HL-60 (cell line): ENCODE measurements at regions not wholly inside any gene's neighbourhood (a gene's known extent, or its start where the extent isn't known, plus 50 kb on each side); places are given as distances from the start of the nearest gene placed in this dataset.

Source experiments
- POLR2AphosphoS5 ChIP-seq: IDR thresholded peaks from 2 replicates; pipeline ENCODE4 v1.6.1; 2012; ENCODE audit warnings: low read depth
- TF ChIP-seq, protein P1 (sequence below): IDR thresholded peaks from one replicate; pipeline ENCODE4 v1.5.1; 2011; ENCODE audit warnings: low read length, control low read depth, inconsistent platforms; ENCODE audit not compliant: insufficient read depth

DNA sequence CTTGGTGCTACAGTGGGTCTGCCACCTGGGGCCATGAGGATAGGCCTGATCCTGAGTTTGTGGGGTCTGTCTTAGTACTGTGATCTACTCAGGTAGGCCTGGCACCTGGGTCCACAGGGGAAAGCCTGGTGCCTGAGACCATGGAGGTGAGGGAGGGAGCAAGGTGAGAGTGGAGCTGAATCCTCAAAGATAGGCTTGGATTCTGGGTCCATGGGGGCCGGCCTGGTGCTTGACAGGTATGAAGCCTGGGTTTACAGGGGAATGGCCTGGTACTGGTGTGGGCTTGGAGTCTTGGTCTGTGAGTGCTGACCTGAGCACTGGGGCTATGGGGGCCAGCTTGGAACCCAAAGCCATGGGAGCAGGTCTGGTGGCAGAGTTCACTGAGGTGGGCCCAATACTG lies 439.2 kb upstream of the SMARCA2 start:
- no peak for TF ChIP-seq POLR2AphosphoS5
- TF ChIP-seq, protein P1, sequence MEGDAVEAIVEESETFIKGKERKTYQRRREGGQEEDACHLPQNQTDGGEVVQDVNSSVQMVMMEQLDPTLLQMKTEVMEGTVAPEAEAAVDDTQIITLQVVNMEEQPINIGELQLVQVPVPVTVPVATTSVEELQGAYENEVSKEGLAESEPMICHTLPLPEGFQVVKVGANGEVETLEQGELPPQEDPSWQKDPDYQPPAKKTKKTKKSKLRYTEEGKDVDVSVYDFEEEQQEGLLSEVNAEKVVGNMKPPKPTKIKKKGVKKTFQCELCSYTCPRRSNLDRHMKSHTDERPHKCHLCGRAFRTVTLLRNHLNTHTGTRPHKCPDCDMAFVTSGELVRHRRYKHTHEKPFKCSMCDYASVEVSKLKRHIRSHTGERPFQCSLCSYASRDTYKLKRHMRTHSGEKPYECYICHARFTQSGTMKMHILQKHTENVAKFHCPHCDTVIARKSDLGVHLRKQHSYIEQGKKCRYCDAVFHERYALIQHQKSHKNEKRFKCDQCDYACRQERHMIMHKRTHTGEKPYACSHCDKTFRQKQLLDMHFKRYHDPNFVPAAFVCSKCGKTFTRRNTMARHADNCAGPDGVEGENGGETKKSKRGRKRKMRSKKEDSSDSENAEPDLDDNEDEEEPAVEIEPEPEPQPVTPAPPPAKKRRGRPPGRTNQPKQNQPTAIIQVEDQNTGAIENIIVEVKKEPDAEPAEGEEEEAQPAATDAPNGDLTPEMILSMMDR: no peak
